MG63 (cell line): ENCODE measurements at regions not wholly inside any gene's neighbourhood (a gene's known extent, or its start where the extent isn't known, plus 50 kb on each side); places are given as distances from the start of the nearest gene placed in this dataset.

Experiments used
- DNase-seq: peaks from one replicate; pipeline ENCODE4 v3.0.0-alpha.2; 2020
- H3K27me3 ChIP-seq: fragments of 250-450 bp; sonication (Bioruptor Pico); 2 replicates; pipeline ENCODE4 v1.5.1; 2020; ENCODE audit warnings: mild to moderate bottlenecking, moderate library complexity
- H3K36me3 ChIP-seq: fragments of 250-450 bp; sonication (Bioruptor Pico); 2 replicates; pipeline ENCODE4 v1.5.1; 2020; ENCODE audit warnings: mild to moderate bottlenecking, moderate library complexity
- H3K4me3 ChIP-seq: fragments of 250-450 bp; sonication (Bioruptor Pico); 2 replicates; pipeline ENCODE4 v1.5.1; 2020; ENCODE audit warnings: mild to moderate bottlenecking, moderate library complexity
- H3K9me3 ChIP-seq: fragments of 250-450 bp; sonication (Bioruptor Pico); 2 replicates; pipeline ENCODE4 v1.5.1; 2020; ENCODE audit warnings: mild to moderate bottlenecking, moderate library complexity

GRCh38 chr4:129545599-129546278 lies 449.8 kb downstream of the C4orf33 start:
- Histone ChIP-seq H3K27me3 (no peaks in the 10 kb centered on the region), H3K4me3 (no peak overlapping the region), H3K9me3 (no peaks in the 10 kb centered on the region), H3K36me3 (no peaks in the 10 kb centered on the region)
- no peak for DNase-seq

GRCh38 chr4:129546531-129546930 lies 450.6 kb downstream of the C4orf33 start:
- no peak overlapping the region for H3K4me3 ChIP-seq
- no peaks in the 10 kb centered on the region for H3K27me3 ChIP-seq
- DNase-seq = no peak
- no peaks in the 10 kb centered on the region for H3K9me3 ChIP-seq
- no peaks in the 10 kb centered on the region for H3K36me3 ChIP-seq

- no peak overlapping the region for H3K4me3 ChIP-seq
These were observed 454.4 kb downstream of the C4orf33 start for GRCh38 chr4:129550281-129550785.

GRCh38 chr4:129561280-129561679 lies 465.3 kb downstream of the C4orf33 start:
- Histone ChIP-seq H3K4me3 (no peak overlapping the region), H3K9me3 (no peaks in the 10 kb centered on the region), H3K36me3 (no peaks in the 10 kb centered on the region), H3K27me3 (no peaks in the 10 kb centered on the region)
- DNase-seq = no peak

More at GRCh38 chr4:129550281-129550785, 454.4 kb downstream of the C4orf33 start:
- no peaks in the 10 kb centered on the region for H3K36me3 ChIP-seq
- DNase-seq = no peak
- H3K9me3 ChIP-seq = no peaks in the 10 kb centered on the region
- no peaks in the 10 kb centered on the region for H3K27me3 ChIP-seq

- H3K4me3 ChIP-seq = no peak overlapping the region
- no peak for DNase-seq
- no peaks in the 10 kb centered on the region for H3K27me3 ChIP-seq
These were observed 466.1 kb downstream of the C4orf33 start for GRCh38 chr4:129561886-129562671.

GRCh38 chr4:129565214-129565613 lies 469.3 kb downstream of the C4orf33 start:
- no peaks in the 10 kb centered on the region for H3K36me3 ChIP-seq
- no peak for DNase-seq
- H3K9me3 ChIP-seq = no peaks in the 10 kb centered on the region
- H3K27me3 ChIP-seq = no peaks in the 10 kb centered on the region
- H3K4me3 ChIP-seq = no peak overlapping the region

More at GRCh38 chr4:129561886-129562671, 466.1 kb downstream of the C4orf33 start:
- Histone ChIP-seq H3K36me3 (no peaks in the 10 kb centered on the region), H3K9me3 (no peaks in the 10 kb centered on the region)

GRCh38 chr4:129570326-129570725 lies 474.4 kb downstream of the C4orf33 start:
- Histone ChIP-seq H3K27me3 (no peaks in the 10 kb centered on the region), H3K36me3 (no peaks in the 10 kb centered on the region), H3K4me3 (no peak overlapping the region), H3K9me3 (no peaks in the 10 kb centered on the region)
- DNase-seq = no peak

- Histone ChIP-seq H3K36me3 (no peaks in the 10 kb centered on the region), H3K27me3 (no peaks in the 10 kb centered on the region), H3K9me3 (no peaks in the 10 kb centered on the region), H3K4me3 (no peak overlapping the region)
- no peak for DNase-seq
These were observed 482.4 kb downstream of the C4orf33 start for GRCh38 chr4:129578336-129578735.

GRCh38 chr4:129581305-129581704 lies 485.4 kb downstream of the C4orf33 start:
- no peak overlapping the region for H3K4me3 ChIP-seq
- DNase-seq = no peak
- no peaks in the 10 kb centered on the region for H3K27me3 ChIP-seq
- H3K9me3 ChIP-seq = no peaks in the 10 kb centered on the region
- H3K36me3 ChIP-seq = no peaks in the 10 kb centered on the region

GRCh38 chr4:129583868-129584267 lies 487.9 kb downstream of the C4orf33 start:
- Histone ChIP-seq H3K27me3 (no peaks in the 10 kb centered on the region), H3K4me3 (no peak overlapping the region), H3K36me3 (no peaks in the 10 kb centered on the region), H3K9me3 (no peaks in the 10 kb centered on the region)
- DNase-seq = no peak

GRCh38 chr4:129598582-129598981 lies 502.6 kb downstream of the C4orf33 start:
- no peak overlapping the region for H3K4me3 ChIP-seq
- H3K9me3 ChIP-seq = no peaks in the 10 kb centered on the region
- H3K27me3 ChIP-seq = no peaks in the 10 kb centered on the region
- no peaks in the 10 kb centered on the region for H3K36me3 ChIP-seq
- no peak for DNase-seq

- Histone ChIP-seq H3K27me3 (no peaks in the 10 kb centered on the region), H3K9me3 (no peaks in the 10 kb centered on the region), H3K36me3 (no peaks in the 10 kb centered on the region), H3K4me3 (no peak overlapping the region)
- DNase-seq = no peak
These were observed 504.9 kb downstream of the C4orf33 start for GRCh38 chr4:129600898-129601297.

GRCh38 chr4:129602447-129602846 lies 506.5 kb downstream of the C4orf33 start:
- Histone ChIP-seq H3K36me3 (no peaks in the 10 kb centered on the region), H3K9me3 (no peaks in the 10 kb centered on the region), H3K4me3 (no peak overlapping the region), H3K27me3 (no peaks in the 10 kb centered on the region)
- no peak for DNase-seq

- Histone ChIP-seq H3K36me3 (no peaks in the 10 kb centered on the region), H3K4me3 (no peak overlapping the region), H3K9me3 (no peaks in the 10 kb centered on the region), H3K27me3 (no peaks in the 10 kb centered on the region)
- no peak for DNase-seq
These were observed 507.4 kb downstream of the C4orf33 start for GRCh38 chr4:129603241-129603931.

- H3K27me3 ChIP-seq = no peaks in the 10 kb centered on the region
- no peak for DNase-seq
- no peaks in the 10 kb centered on the region for H3K36me3 ChIP-seq
- H3K9me3 ChIP-seq = no peaks in the 10 kb centered on the region
- no peak overlapping the region for H3K4me3 ChIP-seq
These were observed 508.8 kb downstream of the C4orf33 start for GRCh38 chr4:129604632-129605255.

GRCh38 chr4:129614611-129615010 lies 518.7 kb downstream of the C4orf33 start:
- no peaks in the 10 kb centered on the region for H3K27me3 ChIP-seq
- no peaks in the 10 kb centered on the region for H3K9me3 ChIP-seq
- H3K4me3 ChIP-seq = no peak overlapping the region
- no peaks in the 10 kb centered on the region for H3K36me3 ChIP-seq
- DNase-seq = no peak

- Histone ChIP-seq H3K4me3 (no peak overlapping the region), H3K27me3 (no peaks in the 10 kb centered on the region), H3K36me3 (no peaks in the 10 kb centered on the region), H3K9me3 (no peaks in the 10 kb centered on the region)
- no peak for DNase-seq
These were observed 526.6 kb downstream of the C4orf33 start for GRCh38 chr4:129622566-129622965.
